ENCODE measurements at regions not wholly inside any gene's neighbourhood (a gene's known extent, or its start where the extent isn't known, plus 50 kb on each side); places are given as distances from the start of the nearest gene placed in this dataset.

DNA sequence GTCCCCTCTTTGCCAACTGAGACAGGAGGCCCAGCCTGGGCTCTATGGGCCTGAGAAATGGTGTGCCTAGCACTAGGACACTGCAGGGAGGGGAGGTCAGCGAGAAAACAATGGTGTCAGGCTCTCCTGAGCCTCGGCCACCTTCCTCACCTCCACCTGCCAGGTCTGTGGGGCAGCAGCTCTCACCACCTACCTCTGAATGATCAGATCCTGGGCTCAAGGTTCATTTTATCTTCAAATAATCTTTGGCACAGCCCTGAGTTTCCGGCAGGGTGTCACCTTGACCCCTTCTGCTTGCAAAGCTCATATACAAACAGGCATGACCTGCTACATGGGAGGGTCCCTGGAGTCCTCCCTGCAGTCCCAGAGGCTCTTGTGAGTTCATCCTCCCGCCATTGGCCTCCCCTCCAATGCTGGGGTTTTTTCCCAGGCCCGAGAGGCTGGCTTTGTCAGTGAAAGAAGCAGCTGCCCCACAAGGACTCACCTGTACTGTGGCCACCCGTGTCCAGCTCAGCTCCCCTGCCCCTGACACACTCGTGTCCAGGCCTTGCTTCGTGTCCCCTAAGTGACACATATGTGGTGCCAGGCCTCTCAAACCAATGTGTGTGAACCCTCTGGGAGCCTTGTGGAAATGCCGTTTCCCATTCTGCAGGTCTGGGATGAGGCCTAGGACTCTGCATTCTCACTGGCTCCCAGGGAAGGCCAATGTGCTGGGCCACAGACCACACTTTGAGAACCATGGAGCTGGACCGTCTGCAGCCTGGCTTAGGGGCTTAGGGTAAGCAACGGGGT is 176.8 kb upstream of the CIBAR2 start (continued):
- TF ChIP-seq, protein P1, sequence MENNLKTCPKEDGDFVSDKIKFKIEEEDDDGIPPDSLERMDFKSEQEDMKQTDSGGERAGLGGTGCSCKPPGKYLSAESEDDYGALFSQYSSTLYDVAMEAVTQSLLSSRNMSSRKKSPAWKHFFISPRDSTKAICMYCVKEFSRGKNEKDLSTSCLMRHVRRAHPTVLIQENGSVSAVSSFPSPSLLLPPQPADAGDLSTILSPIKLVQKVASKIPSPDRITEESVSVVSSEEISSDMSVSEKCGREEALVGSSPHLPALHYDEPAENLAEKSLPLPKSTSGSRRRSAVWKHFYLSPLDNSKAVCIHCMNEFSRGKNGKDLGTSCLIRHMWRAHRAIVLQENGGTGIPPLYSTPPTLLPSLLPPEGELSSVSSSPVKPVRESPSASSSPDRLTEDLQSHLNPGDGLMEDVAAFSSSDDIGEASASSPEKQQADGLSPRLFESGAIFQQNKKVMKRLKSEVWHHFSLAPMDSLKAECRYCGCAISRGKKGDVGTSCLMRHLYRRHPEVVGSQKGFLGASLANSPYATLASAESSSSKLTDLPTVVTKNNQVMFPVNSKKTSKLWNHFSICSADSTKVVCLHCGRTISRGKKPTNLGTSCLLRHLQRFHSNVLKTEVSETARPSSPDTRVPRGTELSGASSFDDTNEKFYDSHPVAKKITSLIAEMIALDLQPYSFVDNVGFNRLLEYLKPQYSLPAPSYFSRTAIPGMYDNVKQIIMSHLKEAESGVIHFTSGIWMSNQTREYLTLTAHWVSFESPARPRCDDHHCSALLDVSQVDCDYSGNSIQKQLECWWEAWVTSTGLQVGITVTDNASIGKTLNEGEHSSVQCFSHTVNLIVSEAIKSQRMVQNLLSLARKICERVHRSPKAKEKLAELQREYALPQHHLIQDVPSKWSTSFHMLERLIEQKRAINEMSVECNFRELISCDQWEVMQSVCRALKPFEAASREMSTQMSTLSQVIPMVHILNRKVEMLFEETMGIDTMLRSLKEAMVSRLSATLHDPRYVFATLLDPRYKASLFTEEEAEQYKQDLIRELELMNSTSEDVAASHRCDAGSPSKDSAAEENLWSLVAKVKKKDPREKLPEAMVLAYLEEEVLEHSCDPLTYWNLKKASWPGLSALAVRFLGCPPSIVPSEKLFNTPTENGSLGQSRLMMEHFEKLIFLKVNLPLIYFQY (CRISPR knock-in tag; IDR thresholded peaks at IDR 0.05; ENCODE audit: borderline replicate concordance): peak; percentile 83; the same call in 1 of the 2 replicates
- TF ChIP-seq, protein P2, sequence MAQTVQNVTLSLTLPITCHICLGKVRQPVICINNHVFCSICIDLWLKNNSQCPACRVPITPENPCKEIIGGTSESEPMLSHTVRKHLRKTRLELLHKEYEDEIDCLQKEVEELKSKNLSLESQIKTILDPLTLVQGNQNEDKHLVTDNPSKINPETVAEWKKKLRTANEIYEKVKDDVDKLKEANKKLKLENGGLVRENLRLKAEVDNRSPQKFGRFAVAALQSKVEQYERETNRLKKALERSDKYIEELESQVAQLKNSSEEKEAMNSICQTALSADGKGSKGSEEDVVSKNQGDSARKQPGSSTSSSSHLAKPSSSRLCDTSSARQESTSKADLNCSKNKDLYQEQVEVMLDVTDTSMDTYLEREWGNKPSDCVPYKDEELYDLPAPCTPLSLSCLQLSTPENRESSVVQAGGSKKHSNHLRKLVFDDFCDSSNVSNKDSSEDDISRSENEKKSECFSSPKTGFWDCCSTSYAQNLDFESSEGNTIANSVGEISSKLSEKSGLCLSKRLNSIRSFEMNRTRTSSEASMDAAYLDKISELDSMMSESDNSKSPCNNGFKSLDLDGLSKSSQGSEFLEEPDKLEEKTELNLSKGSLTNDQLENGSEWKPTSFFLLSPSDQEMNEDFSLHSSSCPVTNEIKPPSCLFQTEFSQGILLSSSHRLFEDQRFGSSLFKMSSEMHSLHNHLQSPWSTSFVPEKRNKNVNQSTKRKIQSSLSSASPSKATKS (CRISPR knock-in tag; IDR thresholded peaks at IDR 0.05): no peak
- peak; percentile 50 for TF ChIP-seq PHF8 (CRISPR knock-in tag; IDR thresholded peaks at IDR 0.05)
- TF ChIP-seq PPARG (CRISPR knock-in tag; conservative IDR thresholded peaks at IDR 0.05): peak; percentile 93
- TF ChIP-seq, protein P3, sequence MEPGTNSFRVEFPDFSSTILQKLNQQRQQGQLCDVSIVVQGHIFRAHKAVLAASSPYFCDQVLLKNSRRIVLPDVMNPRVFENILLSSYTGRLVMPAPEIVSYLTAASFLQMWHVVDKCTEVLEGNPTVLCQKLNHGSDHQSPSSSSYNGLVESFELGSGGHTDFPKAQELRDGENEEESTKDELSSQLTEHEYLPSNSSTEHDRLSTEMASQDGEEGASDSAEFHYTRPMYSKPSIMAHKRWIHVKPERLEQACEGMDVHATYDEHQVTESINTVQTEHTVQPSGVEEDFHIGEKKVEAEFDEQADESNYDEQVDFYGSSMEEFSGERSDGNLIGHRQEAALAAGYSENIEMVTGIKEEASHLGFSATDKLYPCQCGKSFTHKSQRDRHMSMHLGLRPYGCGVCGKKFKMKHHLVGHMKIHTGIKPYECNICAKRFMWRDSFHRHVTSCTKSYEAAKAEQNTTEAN (CRISPR knock-in tag; conservative IDR thresholded peaks at IDR 0.05): no peak
- no peak for TF ChIP-seq CREB1 (IDR thresholded peaks at IDR 0.05)
- TF ChIP-seq CREB1 (CRISPR knock-in tag; IDR thresholded peaks at IDR 0.05): peak; percentile 78
- peak; percentile 41; the same call in 1 of the 2 replicates for TF ChIP-seq HHEX (CRISPR knock-in tag; IDR thresholded peaks at IDR 0.05)
- TF ChIP-seq ELF3 (CRISPR knock-in tag; IDR thresholded peaks at IDR 0.05): peak; percentile 85
- TF ChIP-seq YY1 (IDR thresholded peaks at IDR 0.05; ENCODE audit: insufficient read depth, insufficient replicate concordance, low read depth, low read length): peak; percentile 66
- 0 out of 2 replicates have a peak, but pooled peaks have one; percentile 10 for TF ChIP-seq AHR (CRISPR knock-in tag; IDR thresholded peaks at IDR 0.05)
- TF ChIP-seq, protein P4, sequence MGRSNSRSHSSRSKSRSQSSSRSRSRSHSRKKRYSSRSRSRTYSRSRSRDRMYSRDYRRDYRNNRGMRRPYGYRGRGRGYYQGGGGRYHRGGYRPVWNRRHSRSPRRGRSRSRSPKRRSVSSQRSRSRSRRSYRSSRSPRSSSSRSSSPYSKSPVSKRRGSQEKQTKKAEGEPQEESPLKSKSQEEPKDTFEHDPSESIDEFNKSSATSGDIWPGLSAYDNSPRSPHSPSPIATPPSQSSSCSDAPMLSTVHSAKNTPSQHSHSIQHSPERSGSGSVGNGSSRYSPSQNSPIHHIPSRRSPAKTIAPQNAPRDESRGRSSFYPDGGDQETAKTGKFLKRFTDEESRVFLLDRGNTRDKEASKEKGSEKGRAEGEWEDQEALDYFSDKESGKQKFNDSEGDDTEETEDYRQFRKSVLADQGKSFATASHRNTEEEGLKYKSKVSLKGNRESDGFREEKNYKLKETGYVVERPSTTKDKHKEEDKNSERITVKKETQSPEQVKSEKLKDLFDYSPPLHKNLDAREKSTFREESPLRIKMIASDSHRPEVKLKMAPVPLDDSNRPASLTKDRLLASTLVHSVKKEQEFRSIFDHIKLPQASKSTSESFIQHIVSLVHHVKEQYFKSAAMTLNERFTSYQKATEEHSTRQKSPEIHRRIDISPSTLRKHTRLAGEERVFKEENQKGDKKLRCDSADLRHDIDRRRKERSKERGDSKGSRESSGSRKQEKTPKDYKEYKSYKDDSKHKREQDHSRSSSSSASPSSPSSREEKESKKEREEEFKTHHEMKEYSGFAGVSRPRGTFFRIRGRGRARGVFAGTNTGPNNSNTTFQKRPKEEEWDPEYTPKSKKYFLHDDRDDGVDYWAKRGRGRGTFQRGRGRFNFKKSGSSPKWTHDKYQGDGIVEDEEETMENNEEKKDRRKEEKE (IDR thresholded peaks at IDR 0.05): no peak
- TF ChIP-seq, protein P5, sequence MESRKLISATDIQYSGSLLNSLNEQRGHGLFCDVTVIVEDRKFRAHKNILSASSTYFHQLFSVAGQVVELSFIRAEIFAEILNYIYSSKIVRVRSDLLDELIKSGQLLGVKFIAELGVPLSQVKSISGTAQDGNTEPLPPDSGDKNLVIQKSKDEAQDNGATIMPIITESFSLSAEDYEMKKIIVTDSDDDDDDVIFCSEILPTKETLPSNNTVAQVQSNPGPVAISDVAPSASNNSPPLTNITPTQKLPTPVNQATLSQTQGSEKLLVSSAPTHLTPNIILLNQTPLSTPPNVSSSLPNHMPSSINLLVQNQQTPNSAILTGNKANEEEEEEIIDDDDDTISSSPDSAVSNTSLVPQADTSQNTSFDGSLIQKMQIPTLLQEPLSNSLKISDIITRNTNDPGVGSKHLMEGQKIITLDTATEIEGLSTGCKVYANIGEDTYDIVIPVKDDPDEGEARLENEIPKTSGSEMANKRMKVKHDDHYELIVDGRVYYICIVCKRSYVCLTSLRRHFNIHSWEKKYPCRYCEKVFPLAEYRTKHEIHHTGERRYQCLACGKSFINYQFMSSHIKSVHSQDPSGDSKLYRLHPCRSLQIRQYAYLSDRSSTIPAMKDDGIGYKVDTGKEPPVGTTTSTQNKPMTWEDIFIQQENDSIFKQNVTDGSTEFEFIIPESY (CRISPR knock-in tag; IDR thresholded peaks at IDR 0.05): peak; percentile 51; the same call in 1 of the 2 replicates
- TF ChIP-seq ZNF432 (CRISPR knock-in tag; IDR thresholded peaks at IDR 0.05; ENCODE audit: borderline replicate concordance): no peak
- no peak for TF ChIP-seq ZNF33A (CRISPR knock-in tag; IDR thresholded peaks at IDR 0.05; ENCODE audit: borderline replicate concordance)
- peak; percentile 83 for TF ChIP-seq JUN (CRISPR knock-in tag; IDR thresholded peaks at IDR 0.05)
- no peak for TF ChIP-seq GTF2F1 (IDR thresholded peaks at IDR 0.05; ENCODE audit: low read length)
